ENCODE measurements at regions not wholly inside any gene's neighbourhood (a gene's known extent, or its start where the extent isn't known, plus 50 kb on each side); places are given as distances from the start of the nearest gene placed in this dataset.

DNA sequence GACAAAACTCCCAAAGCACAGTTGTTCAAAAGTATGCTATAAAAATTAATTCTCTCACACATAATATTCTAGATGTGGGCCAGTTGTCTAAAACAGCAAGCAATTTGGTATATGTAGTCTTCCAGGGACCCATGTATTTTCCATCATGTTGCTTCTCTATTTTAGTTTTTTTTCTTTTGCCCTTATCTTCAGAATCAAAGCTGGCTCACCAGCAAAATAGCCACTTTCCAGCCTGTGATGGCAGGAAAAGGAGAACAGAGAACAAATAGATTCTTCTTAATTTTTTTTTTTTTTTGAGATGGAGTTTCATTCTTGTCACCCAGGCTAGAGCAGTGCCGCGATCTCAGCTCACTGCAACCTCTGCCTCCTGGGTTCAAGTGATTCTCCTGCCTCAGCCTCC, 680.8 kb upstream of the TENM3 start:
- H3K4me3 ChIP-seq (ENCODE audit: low read length), result no peak overlapping the region
- no peaks in the 10 kb centered on the region for H3K36me3 ChIP-seq (ENCODE audit: control insufficient read depth, insufficient read depth, low read length)
- H3K9ac ChIP-seq (ENCODE audit: low read length), result no peak overlapping the region
- no peak overlapping the region for H3K27ac ChIP-seq (ENCODE audit: low read depth, low read length)
- no peaks in the 10 kb centered on the region for H3K27me3 ChIP-seq (ENCODE audit: control insufficient read depth, insufficient read depth, low read length)
- H3K4me1 ChIP-seq (ENCODE audit: control insufficient read depth, insufficient read depth, low read length), result no peaks in the 10 kb centered on the region

DNA sequence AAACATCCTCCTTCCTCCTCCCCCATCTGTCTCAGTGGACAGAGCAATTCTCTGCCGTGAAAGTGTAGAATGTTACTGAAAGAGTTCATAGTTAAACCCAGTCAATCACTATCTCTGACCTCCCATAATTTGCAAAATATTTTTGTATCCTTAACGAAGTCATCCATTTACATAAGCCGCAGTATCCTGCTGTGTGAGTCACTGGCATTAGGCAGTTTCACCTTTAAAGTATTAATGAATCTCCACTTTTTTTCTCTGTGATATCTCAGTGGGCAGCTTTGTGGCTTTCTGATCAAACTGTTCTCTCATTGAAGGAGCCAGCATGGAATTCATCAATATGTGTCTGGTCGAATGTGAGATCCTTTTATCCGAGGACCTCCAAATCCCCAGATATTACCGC, 678.6 kb upstream of the TENM3 start:
- Histone ChIP-seq H3K36me3 (ENCODE audit: control insufficient read depth, insufficient read depth, low read length) (no peaks in the 10 kb centered on the region), H3K4me3 (ENCODE audit: low read length) (no peak overlapping the region), H3K27me3 (ENCODE audit: control insufficient read depth, insufficient read depth, low read length) (no peaks in the 10 kb centered on the region), H3K4me1 (ENCODE audit: control insufficient read depth, insufficient read depth, low read length) (no peaks in the 10 kb centered on the region), H3K9ac (ENCODE audit: low read length) (no peak overlapping the region), H3K27ac (ENCODE audit: low read depth, low read length) (no peak overlapping the region)

DNA sequence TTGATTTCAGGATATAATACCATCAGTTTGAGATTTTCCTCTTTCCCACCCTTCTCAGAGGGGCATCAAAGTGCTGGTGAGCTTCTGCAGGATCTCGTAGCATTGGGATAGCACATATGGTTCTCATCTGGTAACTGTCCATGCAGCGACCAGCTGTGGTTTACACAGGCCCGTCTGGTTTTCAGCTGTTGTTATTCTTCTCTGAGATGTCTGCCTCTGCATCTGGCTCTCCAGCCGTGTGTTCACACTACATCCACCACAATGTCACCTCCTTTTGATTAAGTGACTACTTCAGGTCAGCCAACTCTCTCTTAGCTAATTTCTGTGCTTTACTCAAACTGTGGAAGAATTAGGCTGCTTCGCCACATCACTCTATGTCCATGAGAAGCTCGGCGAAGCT, 676.7 kb upstream of the TENM3 start:
- no peak overlapping the region for H3K9ac ChIP-seq (ENCODE audit: low read length)
- H3K4me3 ChIP-seq (ENCODE audit: low read length), result no peak overlapping the region
- H3K27me3 ChIP-seq (ENCODE audit: control insufficient read depth, insufficient read depth, low read length), result no peaks in the 10 kb centered on the region
- H3K36me3 ChIP-seq (ENCODE audit: control insufficient read depth, insufficient read depth, low read length), result no peaks in the 10 kb centered on the region
- no peaks in the 10 kb centered on the region for H3K4me1 ChIP-seq (ENCODE audit: control insufficient read depth, insufficient read depth, low read length)
- H3K27ac ChIP-seq (ENCODE audit: low read depth, low read length), result no peak overlapping the region

DNA sequence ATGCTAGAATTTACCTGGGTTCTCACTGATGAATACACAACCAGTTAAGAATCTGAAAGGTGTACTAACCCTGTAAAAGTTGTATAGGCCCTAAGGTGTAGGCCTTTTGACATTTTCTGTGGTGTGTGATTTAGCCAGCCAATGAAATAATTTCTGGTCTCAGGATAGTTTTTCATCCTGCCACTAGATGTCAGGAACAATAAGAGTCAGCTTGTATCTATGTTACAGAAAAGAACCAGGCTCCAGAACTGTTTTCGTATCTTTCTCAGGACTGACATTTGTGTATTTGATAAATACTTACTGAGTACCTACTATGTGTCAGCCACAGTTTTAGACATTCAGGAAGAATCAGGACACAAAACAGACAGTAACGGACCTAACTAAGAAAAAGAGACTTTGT, 673.6 kb upstream of the TENM3 start:
- H3K27ac ChIP-seq (ENCODE audit: low read depth, low read length), result no peak overlapping the region
- H3K27me3 ChIP-seq (ENCODE audit: control insufficient read depth, insufficient read depth, low read length), result no peaks in the 10 kb centered on the region
- H3K4me1 ChIP-seq (ENCODE audit: control insufficient read depth, insufficient read depth, low read length), result no peaks in the 10 kb centered on the region
- no peak overlapping the region for H3K4me3 ChIP-seq (ENCODE audit: low read length)
- no peaks in the 10 kb centered on the region for H3K36me3 ChIP-seq (ENCODE audit: control insufficient read depth, insufficient read depth, low read length)
- no peak overlapping the region for H3K9ac ChIP-seq (ENCODE audit: low read length)

DNA sequence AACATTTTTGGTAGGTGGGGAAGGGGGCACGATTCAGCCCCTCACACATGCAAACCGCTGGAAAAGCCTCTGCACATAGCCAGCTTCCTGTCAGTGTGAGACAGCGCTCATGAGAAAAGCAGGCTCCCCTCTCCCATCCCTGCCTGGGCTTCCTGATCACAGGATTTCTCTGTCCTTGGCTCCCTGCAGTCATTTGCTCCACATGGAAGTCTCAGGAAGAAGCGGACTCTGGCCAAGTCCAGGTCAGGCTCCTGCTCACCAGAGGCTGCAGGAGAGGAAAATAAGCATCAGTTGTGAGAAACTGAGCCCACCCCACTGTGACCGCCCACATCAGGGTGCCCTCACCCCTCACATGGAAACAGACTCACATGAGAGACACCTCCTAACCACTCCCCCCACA, 664.3 kb upstream of the TENM3 start:
- Histone ChIP-seq H3K4me1 (ENCODE audit: control insufficient read depth, insufficient read depth, low read length) (no peaks in the 10 kb centered on the region), H3K4me3 (ENCODE audit: low read length) (no peak overlapping the region), H3K36me3 (ENCODE audit: control insufficient read depth, insufficient read depth, low read length) (no peaks in the 10 kb centered on the region), H3K27me3 (ENCODE audit: control insufficient read depth, insufficient read depth, low read length) (no peaks in the 10 kb centered on the region), H3K9ac (ENCODE audit: low read length) (no peak overlapping the region), H3K27ac (ENCODE audit: low read depth, low read length) (no peak overlapping the region)

DNA sequence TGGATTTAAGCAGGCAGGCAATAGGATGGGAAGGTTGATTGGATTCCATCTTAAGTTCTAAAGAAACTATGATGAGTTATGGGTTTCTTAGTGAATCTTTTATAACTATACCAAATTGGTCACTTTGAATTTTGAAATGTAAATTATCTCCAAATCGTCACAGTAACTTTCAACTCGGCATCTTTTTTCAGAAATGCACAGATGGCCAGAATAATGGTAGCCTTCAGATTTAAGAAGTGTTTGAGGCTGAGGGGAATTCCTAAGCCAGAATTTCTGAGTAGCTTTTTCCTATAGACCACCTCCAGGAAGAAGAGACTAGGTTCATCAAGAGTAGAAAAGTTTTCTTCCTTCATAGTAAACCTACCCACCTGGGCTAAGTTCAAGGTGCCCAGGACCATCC, 663.7 kb upstream of the TENM3 start:
- Histone ChIP-seq H3K9ac (ENCODE audit: low read length) (no peak overlapping the region), H3K4me1 (ENCODE audit: control insufficient read depth, insufficient read depth, low read length) (no peaks in the 10 kb centered on the region), H3K36me3 (ENCODE audit: control insufficient read depth, insufficient read depth, low read length) (no peaks in the 10 kb centered on the region), H3K27me3 (ENCODE audit: control insufficient read depth, insufficient read depth, low read length) (no peaks in the 10 kb centered on the region), H3K4me3 (ENCODE audit: low read length) (no peak overlapping the region), H3K27ac (ENCODE audit: low read depth, low read length) (no peak overlapping the region)

DNA sequence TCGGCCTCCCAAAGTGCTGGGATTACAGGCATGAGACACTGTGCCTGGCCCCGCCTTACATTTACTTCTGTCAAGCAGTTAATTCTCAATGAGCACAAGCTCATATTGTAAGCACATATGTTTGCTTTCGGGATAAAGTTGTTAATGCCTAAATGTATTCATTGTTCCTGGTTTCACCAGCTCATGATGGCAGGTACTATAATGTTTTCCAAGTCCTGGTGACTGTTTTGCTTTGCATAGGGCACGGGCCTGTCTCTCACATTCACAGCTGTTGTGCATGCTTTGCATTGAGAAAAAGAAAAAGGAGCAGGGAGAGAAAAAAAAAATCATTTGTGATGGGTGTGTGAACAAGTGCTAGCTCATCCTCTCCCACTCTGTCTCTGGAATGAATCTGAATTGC, 661.2 kb upstream of the TENM3 start:
- H3K36me3 ChIP-seq (ENCODE audit: control insufficient read depth, insufficient read depth, low read length), result no peaks in the 10 kb centered on the region
- no peak overlapping the region for H3K27ac ChIP-seq (ENCODE audit: low read depth, low read length)
- H3K4me1 ChIP-seq (ENCODE audit: control insufficient read depth, insufficient read depth, low read length), result no peaks in the 10 kb centered on the region
- no peaks in the 10 kb centered on the region for H3K27me3 ChIP-seq (ENCODE audit: control insufficient read depth, insufficient read depth, low read length)
- no peak overlapping the region for H3K4me3 ChIP-seq (ENCODE audit: low read length)
- no peak overlapping the region for H3K9ac ChIP-seq (ENCODE audit: low read length)

DNA sequence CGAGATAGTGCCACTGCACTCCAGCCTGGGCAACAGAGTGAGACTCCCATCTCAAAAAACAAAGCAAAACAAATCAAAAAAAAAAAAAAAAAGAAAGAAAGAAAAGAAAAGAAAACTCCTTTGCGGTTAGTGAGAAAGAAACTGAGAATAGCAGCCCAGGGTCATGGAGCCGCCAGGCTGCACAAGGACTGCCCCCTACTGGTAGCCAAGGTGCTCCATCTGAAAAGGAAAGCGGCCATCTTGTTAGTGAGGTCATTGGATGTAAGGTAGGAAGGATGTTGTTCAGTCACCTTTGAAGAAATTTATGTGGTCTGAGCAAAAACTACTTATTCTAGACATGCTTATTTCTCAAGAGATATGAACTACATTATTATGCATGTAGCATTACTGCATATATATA, 660.6 kb upstream of the TENM3 start:
- H3K27me3 ChIP-seq (ENCODE audit: control insufficient read depth, insufficient read depth, low read length), result no peaks in the 10 kb centered on the region

DNA sequence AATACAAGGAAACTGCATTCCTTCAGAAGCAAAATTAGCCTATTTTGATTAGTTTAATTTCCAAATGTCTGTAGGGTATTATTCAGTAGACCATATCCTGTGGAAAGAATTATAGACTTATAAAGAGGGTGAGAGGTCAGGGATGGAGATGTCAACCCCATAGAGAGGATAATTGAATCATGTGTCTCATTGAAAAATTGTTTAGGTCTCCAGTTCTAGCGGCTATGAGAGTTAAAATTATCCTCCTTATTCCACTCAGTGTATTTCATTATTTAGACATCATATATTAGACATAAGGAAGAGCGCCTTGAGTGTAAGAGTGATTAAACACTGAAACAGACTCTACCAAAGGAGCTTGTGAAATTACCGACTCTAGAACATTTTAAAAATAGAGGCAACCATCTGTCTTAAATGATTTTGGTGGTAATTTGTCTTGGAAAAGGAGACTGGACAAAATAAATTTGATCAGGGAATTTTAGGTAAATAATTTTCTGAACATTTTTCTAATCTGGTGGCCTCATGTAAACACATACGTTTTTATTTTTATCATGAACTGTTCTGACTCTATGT, 654.4 kb upstream of the TENM3 start:
- Histone ChIP-seq H3K27me3 (ENCODE audit: control insufficient read depth, insufficient read depth, low read length) (no peaks in the 10 kb centered on the region), H3K9ac (ENCODE audit: low read length) (no peak overlapping the region), H3K4me1 (ENCODE audit: control insufficient read depth, insufficient read depth, low read length) (no peaks in the 10 kb centered on the region), H3K36me3 (ENCODE audit: control insufficient read depth, insufficient read depth, low read length) (no peaks in the 10 kb centered on the region), H3K4me3 (ENCODE audit: low read length) (no peak overlapping the region), H3K27ac (ENCODE audit: low read depth, low read length) (no peak overlapping the region)

More for the DNA sequence above, 660.6 kb upstream of the TENM3 start:
- Histone ChIP-seq H3K27ac (ENCODE audit: low read depth, low read length) (no peak overlapping the region), H3K36me3 (ENCODE audit: control insufficient read depth, insufficient read depth, low read length) (no peaks in the 10 kb centered on the region), H3K4me3 (ENCODE audit: low read length) (no peak overlapping the region), H3K4me1 (ENCODE audit: control insufficient read depth, insufficient read depth, low read length) (no peaks in the 10 kb centered on the region), H3K9ac (ENCODE audit: low read length) (no peak overlapping the region)

DNA sequence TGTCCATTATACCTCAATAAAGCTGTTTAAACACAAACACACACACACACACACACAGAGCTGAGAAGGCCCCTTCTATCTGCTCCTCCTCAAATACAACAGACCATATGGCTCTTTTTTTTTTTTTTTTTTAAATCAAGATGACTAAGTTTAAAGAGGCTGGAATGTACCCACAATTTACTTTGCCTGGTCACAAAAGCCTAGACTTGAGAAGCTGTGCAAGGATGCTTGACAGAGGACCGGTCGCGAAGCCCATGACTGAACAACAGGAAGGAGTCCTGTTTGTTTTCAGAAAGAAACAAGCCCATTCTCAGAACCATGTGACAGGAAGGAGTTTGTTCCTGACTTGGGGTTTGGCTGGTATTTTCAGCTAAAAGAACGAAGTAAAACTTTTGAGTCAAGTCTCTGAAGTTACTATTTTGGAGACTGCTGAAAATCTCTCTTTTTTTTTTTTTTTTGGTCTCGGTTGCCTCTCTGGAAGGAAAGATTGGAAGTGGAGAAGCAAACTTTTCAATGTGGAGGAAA, 650.9 kb upstream of the TENM3 start:
- H3K27me3 ChIP-seq (ENCODE audit: control insufficient read depth, insufficient read depth, low read length), result no peaks in the 10 kb centered on the region
- no peak overlapping the region for H3K4me3 ChIP-seq (ENCODE audit: low read length)
- no peak overlapping the region for H3K27ac ChIP-seq (ENCODE audit: low read depth, low read length)
- no peak overlapping the region for H3K9ac ChIP-seq (ENCODE audit: low read length)
- no peaks in the 10 kb centered on the region for H3K36me3 ChIP-seq (ENCODE audit: control insufficient read depth, insufficient read depth, low read length)
- no peaks in the 10 kb centered on the region for H3K4me1 ChIP-seq (ENCODE audit: control insufficient read depth, insufficient read depth, low read length)

DNA sequence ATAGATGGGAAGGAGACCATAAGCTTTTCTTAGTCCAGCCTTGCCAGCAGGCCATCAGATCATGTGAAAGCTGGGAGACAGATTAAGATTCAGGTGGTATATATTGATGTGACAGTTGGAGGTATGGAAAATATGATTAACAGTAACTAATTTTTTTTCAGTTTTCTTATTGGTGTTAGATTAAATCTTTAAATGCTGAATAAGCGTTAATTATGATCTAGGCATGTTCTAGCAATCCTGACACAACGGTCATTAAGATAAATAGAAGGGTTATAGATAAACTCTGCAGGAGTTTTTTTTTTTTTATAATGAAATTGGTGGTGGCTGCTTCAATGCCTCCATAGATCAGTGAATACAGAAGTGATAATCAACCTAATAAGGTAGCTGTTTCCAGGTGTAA, 649.5 kb upstream of the TENM3 start:
- Histone ChIP-seq H3K9ac (ENCODE audit: low read length) (no peak overlapping the region), H3K36me3 (ENCODE audit: control insufficient read depth, insufficient read depth, low read length) (no peaks in the 10 kb centered on the region), H3K27ac (ENCODE audit: low read depth, low read length) (no peak overlapping the region), H3K27me3 (ENCODE audit: control insufficient read depth, insufficient read depth, low read length) (no peaks in the 10 kb centered on the region), H3K4me3 (ENCODE audit: low read length) (no peak overlapping the region), H3K4me1 (ENCODE audit: control insufficient read depth, insufficient read depth, low read length) (no peaks in the 10 kb centered on the region)

DNA sequence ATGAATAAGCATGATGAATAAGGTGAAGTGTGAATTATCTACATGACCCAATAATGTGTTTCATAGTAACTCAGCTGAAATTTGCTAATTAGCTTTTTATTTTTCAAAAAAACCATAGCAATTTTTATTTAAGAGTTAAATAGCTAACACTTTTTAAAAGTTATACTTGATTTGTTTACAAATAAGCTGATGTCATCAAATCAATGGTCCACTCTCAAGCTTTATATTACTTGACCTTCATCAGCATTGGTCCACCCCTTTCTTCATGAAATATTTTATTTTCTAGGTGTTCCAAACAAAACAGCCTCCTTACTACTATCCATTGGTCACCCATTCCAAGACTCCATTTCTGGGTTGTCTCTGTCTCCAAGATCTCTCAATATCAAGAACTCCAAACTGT, 649.0 kb upstream of the TENM3 start:
- Histone ChIP-seq H3K9ac (ENCODE audit: low read length) (no peak overlapping the region), H3K27ac (ENCODE audit: low read depth, low read length) (no peak overlapping the region), H3K27me3 (ENCODE audit: control insufficient read depth, insufficient read depth, low read length) (no peaks in the 10 kb centered on the region), H3K4me1 (ENCODE audit: control insufficient read depth, insufficient read depth, low read length) (no peaks in the 10 kb centered on the region), H3K36me3 (ENCODE audit: control insufficient read depth, insufficient read depth, low read length) (no peaks in the 10 kb centered on the region), H3K4me3 (ENCODE audit: low read length) (no peak overlapping the region)

DNA sequence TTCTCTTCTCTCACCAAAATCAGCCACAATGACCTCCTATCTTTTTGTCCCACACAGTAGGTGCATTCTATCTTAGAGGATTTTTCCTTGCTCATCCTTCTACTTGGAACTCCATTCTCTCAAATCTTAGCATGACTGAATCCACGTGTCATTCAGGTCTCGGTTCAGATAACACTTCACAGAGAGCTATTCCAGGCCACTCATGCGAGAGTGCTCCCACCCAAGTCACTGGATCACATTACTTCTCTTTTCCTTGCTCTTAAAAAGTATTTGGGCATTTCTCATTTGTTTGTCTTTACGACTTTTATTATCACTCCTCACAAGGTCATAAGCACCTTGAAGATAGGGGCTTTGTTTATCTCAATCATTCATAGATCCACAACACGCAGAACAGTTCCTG, 647.5 kb upstream of the TENM3 start:
- H3K4me3 ChIP-seq (ENCODE audit: low read length), result no peak overlapping the region
- no peaks in the 10 kb centered on the region for H3K27me3 ChIP-seq (ENCODE audit: control insufficient read depth, insufficient read depth, low read length)

More for the DNA sequence above, 647.5 kb upstream of the TENM3 start:
- Histone ChIP-seq H3K4me1 (ENCODE audit: control insufficient read depth, insufficient read depth, low read length) (no peaks in the 10 kb centered on the region), H3K9ac (ENCODE audit: low read length) (no peak overlapping the region), H3K36me3 (ENCODE audit: control insufficient read depth, insufficient read depth, low read length) (no peaks in the 10 kb centered on the region), H3K27ac (ENCODE audit: low read depth, low read length) (no peak overlapping the region)
